ENCODE measurements at regions not wholly inside any gene's neighbourhood (a gene's known extent, or its start where the extent isn't known, plus 50 kb on each side); places are given as distances from the start of the nearest gene placed in this dataset.

DNA sequence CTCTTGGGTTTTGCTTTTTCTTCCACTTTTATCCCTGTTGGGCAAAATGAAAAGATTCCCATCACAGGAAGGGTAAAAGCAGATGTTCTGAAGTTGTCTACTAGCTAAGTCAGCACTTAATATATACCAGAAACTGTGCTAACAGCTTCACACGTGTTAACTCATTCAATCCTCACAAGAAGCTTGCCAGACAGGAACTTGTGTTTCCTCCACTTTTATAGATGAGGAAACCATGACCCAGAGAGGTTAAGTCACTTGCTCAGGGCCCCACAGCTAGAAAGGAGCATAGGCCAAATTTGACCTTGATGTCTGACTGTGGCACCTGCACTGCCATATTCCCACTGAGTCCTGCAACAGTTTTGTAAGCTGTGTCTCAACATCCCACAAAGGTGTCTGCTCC is 76.8 kb upstream of the EPC2 start:
- no peak for DNase-seq

DNA sequence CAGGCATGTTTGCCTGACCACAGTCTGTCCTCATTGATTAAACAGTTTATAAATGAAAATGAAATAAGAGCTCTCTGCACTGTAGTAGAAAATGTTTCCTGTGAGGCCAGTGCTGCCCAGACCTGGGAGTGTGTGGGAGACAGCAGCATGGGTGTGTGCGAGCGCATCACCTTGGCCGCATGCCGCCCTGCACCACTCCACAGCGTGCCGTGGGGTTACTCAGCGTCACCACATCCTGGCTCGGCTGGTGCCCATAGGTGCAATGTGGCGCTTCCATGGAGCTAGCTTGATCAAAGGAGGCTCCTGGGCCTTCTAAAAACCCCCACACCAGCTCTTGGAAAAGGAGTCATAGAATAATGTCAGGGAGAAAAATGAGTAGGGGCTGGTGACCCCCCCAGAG is 76.0 kb upstream of the EPC2 start:
- DNase-seq: no peak

DNA sequence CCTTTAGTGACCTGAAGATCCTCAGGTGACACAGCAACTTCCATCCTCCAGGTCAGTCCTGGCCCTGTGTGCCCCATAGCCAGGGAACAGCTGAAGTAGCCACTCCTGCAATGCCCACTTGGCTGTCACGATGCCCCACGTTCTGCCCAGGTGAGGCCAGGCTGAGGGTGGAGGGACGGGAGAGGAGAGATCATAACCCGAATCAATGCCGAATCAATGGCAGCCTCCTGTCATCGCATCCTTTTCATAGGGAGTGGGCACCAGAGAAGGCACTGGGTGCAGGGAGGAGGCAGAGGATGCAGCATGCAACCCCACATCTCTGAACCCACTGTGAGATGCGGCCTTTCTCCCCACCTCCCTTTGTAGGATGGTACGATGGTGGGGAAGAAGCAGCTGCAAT is 75.3 kb upstream of the EPC2 start:
- no peak for DNase-seq

DNA sequence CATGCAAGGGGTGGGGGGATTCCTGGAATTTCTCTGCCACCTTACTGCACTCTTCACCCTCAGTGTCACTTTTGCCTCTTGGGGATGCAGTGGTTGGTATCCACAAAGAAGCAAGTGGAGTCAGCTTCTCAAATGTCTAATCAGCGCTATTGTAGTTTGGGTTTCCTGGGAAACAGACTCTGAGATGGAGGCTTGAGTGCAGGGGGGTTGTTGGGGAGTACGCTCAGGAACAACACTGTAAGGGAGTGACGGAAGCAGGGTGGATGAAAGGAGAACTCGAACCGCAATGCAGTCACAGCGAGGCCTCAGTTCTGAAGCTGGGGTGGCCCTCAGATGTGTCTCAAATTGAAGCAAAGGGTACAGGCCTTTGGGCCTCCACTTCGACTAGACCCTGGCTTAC is 73.6 kb upstream of the EPC2 start:
- no peak for DNase-seq

DNA sequence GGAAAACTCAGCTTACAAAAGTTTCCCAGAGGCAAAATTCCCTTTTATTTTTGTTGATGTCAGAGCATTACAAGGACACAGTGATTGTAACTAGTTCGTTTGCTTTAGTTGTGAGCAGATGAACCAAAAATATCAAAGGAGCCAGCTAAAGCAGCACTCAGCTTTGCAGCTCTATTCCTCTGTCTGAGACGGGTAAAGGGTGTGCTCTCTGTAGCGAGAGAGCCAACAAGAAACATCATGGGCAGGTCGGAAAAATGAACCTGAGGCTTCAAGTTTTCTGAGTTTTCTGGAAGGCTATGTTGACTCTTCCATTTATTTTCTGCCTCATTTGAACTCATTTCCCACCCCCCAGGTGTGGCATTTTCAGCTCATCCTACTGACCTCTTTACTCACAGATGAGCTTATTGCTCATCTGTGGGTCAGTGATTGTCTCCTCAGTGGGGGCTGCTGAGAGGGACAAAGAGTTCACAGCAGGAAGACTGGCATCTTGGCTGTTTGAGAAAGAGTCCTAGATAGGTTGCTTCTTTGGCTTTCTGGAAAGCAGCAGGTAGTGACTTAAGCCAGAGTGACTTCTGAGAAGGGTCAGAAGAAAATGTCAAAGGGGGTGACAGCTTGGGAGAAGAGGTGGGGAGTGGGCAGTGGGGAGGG is 66.6 kb upstream of the EPC2 start:
- no peak for DNase-seq

DNA sequence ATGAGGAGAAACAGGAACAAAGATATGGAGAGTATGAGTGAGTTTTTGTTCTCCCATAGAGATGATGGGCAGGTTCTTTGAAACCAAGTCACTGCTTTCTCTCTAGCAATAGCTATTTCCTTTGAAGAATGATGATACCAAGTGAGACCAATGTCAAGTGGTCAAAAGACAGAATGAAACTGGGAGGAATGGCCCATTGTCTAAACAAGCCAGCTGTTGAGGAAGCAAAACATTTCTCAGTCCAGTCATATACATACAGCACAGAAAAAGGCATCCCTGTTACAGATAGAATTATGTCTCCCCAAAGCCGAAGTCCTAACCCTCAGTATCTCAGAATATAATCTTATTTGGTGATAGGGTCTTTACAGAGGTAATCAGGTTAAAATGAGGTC is 66.1 kb upstream of the EPC2 start:
- no peak for DNase-seq

DNA sequence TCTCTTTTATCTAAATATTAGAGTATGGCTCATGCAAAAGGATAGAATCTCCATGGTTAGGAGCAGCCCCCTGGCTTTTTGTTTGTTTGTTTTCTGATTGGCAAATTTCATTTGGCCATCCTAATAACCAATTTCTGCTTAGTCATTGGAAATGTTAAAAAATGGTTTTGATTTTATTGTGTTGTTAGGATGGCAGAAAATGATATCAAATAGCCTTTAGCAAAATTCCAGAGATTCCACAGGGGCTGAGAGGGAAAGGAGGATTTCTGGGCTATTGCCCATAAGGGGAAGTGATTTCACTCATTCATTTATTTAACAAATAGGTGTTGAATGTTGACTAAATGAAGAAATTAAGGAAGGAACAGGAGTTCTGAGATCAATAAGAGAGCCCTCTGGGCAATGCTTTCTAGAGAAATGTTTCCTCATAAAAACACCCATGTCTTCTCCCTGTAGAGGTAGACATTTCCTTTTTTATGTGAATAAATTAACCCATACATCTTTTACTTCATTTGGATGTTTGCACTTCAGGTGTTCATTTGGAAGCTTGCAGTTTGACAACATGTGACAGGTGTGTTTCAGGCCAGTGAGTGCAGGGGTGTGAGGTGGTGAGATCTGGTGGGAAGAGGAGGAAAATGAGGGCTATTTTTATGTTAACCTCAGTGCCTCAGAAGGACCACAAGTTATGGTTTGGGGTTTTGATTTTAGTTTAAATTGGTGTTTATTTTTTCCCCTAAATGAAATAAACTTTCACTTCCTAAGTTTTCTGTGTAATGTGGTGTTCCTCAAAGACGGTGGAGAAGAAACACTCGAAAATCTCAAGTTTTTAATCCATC is 61.7 kb upstream of the EPC2 start:
- DNase-seq: no peak

DNA sequence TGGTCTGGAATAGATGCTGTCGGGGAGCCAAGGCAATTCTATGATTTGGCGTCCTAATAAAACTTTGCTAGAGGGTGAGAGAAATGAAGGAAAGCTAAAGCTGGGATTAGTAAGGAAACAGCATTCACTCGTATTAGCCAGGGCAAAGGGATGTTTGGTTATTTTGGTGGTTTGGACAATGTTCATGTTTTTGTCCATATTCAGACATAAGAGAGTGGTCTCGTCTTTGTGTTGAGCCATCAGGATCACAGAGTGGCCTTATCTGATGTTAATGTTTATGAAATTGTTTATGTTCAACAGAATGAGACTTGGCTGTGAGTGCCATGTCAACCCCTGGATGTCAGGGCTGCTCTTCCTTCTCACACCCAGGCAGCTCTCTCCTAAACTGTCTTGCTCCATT is 58.9 kb upstream of the EPC2 start:
- no peak for DNase-seq

DNA sequence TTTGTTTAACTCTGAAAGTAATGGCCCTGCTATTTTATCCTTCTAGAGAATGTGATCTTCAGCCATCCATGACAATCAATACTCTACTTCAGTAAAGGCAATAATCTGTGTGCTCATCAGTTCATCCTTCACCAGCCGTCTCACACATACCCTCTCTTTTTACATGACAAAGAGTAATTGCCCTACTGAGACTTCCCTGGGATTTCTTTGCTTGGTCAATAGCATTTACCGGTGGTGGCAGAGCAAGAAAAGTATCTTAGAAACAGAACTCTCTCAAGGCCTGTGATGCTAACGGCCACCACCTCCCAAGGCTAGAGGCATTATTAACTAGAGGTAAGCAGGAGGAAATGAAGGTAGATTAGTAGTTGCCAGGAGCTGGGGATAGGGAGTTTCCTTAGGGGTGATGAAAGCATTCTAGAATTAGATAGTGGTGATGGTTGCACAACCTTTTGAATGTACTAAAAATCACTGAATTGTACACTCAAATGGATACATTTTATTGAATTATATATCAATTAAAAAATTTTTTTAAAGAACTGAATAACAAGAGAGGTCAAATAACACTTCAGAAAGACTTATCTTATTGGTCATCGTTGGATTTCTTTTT is 57.9 kb upstream of the EPC2 start:
- DNase-seq: no peak

DNA sequence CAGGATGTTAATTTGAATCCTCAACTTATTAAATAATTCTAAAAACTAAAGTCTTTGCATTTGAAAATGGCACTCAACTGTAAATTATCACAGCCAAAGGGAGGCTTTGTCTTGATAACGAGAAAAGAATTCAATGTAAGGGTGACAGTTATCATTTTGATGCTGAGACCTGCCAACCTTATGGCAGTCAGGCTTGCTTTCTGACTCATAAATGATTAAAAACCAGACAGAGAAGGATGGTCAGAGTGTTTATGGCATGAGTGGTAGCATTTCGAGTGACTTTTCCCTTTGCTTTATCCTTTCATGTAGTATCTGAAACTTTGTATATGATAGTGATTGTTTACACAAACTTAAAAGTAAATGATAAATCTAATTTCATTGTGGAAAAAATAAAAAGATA is 53.9 kb upstream of the EPC2 start:
- DNase-seq: no peak

DNA sequence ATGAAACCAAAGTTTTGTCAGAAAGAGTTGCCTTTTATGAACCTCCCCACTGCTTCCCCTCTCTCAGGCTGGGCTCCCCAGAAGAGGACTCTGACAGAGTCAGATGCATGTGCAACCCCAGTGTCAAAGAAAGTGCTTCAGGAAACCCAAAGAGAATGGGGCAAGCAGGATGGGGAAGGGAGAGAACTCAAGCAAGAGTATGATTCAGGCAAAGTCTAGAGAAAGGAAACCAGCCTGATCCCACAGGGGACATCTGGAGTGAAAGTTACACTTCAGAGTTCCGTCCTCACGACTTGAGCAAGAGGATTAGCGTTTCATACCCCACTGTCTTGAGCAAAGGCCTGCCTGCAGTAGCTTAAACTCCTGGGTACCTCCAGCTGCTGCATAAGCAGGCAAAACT is 51.8 kb upstream of the EPC2 start:
- DNase-seq: no peak

DNA sequence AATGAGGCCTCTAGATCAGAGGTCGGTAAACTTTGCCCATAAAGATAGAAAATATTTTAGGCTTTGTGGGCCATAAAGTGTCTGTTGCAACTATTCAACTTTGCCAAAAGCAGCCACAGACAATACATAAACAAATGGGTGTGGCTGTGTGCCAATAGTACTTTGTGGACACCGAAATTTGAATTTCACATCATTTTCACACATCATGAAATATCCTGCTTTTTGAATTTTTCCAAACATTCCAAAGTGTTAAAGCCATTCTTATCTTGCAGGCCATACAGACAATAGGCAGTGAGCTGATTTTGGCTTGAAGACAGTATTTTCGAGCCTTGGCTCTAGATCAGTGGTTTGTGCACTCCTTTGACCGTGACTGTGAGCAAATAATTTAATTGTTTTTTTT is 51.1 kb upstream of the EPC2 start:
- DNase-seq: peak in 1 of 3 donors; percentile 7

DNA sequence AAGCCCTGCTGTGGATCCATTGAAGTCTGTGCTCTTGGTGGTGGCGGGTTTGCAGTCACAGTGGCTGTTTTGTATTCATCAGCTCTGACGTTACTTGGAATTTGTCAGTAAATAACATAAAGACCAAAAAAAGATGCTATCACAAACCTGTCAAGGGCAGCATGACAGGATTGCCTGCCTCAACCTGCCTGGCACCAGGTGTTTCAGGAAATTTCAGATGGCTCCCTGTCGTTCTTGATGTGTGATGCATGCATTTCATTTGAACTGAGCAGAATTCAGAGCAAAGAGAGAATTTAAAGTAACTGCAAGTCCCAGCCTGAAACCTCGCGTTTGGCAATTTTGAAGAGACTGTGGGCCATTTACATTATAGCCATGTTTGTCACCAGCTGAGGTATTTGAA is 50.3 kb upstream of the EPC2 start:
- no peak for DNase-seq

Measured in muscle of back (tissue), 3 donors.